Fibroblast of upper back skin (primary cell): ENCODE measurements at regions not wholly inside any gene's neighbourhood (a gene's known extent, or its start where the extent isn't known, plus 50 kb on each side); places are given as distances from the start of the nearest gene placed in this dataset.

Experiments
- DNase-seq: peaks from one replicate; pipeline ENCODE4 v3.0.0-alpha.2; 2013

GRCh38 chr7:156174428-156174827 lies 362.2 kb upstream of the SHH start:
- no peak for DNase-seq

- DNase-seq = no peak
These were observed 361.6 kb upstream of the SHH start for GRCh38 chr7:156173748-156174353.

GRCh38 chr7:156173346-156173745 lies 361.1 kb upstream of the SHH start:
- DNase-seq = no peak

- DNase-seq = no peak
These were observed 360.4 kb upstream of the SHH start for GRCh38 chr7:156172638-156173037.

GRCh38 chr7:156169474-156170370 lies 357.5 kb upstream of the SHH start:
- no peak for DNase-seq

GRCh38 chr7:156168434-156168833 lies 356.2 kb upstream of the SHH start:
- DNase-seq = no peak

GRCh38 chr7:156167987-156168386 lies 355.7 kb upstream of the SHH start:
- no peak for DNase-seq

GRCh38 chr7:156167417-156167807 lies 355.1 kb upstream of the SHH start:
- no peak for DNase-seq

GRCh38 chr7:156166692-156167416 lies 354.6 kb upstream of the SHH start:
- DNase-seq = no peak

GRCh38 chr7:156163747-156164146 lies 351.5 kb upstream of the SHH start:
- no peak for DNase-seq

GRCh38 chr7:156162451-156162850 lies 350.2 kb upstream of the SHH start:
- DNase-seq = no peak

- no peak for DNase-seq
These were observed 348.5 kb upstream of the SHH start for GRCh38 chr7:156160811-156161210.

GRCh38 chr7:156158693-156159092 lies 346.4 kb upstream of the SHH start:
- DNase-seq = no peak

- no peak for DNase-seq
These were observed 345.9 kb upstream of the SHH start for GRCh38 chr7:156158213-156158612.

- DNase-seq = no peak
These were observed 345.2 kb upstream of the SHH start for GRCh38 chr7:156157409-156158012.

GRCh38 chr7:156156734-156157408 lies 344.6 kb upstream of the SHH start:
- DNase-seq = no peak

- no peak for DNase-seq
These were observed 343.9 kb upstream of the SHH start for GRCh38 chr7:156155988-156156733.

- DNase-seq = no peak
These were observed 341.3 kb upstream of the SHH start for GRCh38 chr7:156153590-156153989.

GRCh38 chr7:156152390-156152789 lies 340.1 kb upstream of the SHH start:
- DNase-seq = no peak

GRCh38 chr7:156151658-156152057 lies 339.4 kb upstream of the SHH start:
- no peak for DNase-seq

- DNase-seq = no peak
These were observed 338.8 kb upstream of the SHH start for GRCh38 chr7:156151078-156151477.

- no peak for DNase-seq
These were observed 336.7 kb upstream of the SHH start for GRCh38 chr7:156148995-156149394.
